Transverse colon (tissue), 4 donors: ENCODE measurements at regions not wholly inside any gene's neighbourhood (a gene's known extent, or its start where the extent isn't known, plus 50 kb on each side); places are given as distances from the start of the nearest gene placed in this dataset.

ENCODE experiments used
- DNase-seq: peaks from one replicate; pipeline ENCODE4 v3.0.0-alpha.2; 2019
- H3K27ac ChIP-seq, 4 donors: fragments of 200-600 bp; sonication (generic); 2 replicates each; pipeline ENCODE4 v1.5.1; 2016 to 2018; ENCODE audit warnings: inconsistent platforms in 4 of 4
- H3K27me3 ChIP-seq: fragments of 200-600 bp; sonication (generic); 2 replicates; pipeline ENCODE4 v1.5.1; 2017; ENCODE audit warnings: inconsistent platforms
- H3K36me3 ChIP-seq, 4 donors: fragments of 200-600 bp; sonication (generic); 2 replicates each; pipeline ENCODE4 v1.5.1; 2017 to 2019; ENCODE audit warnings: inconsistent platforms in 4 of 4
- H3K4me1 ChIP-seq, 4 donors: fragments of 200-600 bp; sonication (generic); 2 replicates each; pipeline ENCODE4 v1.5.1; 2017 to 2020; ENCODE audit warnings: inconsistent platforms in 4 of 4
- H3K4me3 ChIP-seq, 4 donors: fragments of 200-600 bp; sonication (generic); 1 replicate in 1 of 4; 2 replicates in 3 of 4; pipeline versions ENCODE4 v1.5.1 to v1.6.1; 2017 to 2019; ENCODE audit warnings: inconsistent platforms in 4 of 4
- H3K9me3 ChIP-seq, 2 donors: fragments of 200-600 bp; sonication (generic); 2 replicates each; pipeline ENCODE4 v1.5.1; 2017 to 2019; ENCODE audit warnings: inconsistent platforms in 2 of 2
- CTCF ChIP-seq, 5 experiments: fragments of 200-600 bp in 3 of 5; fragments of 450-650 bp in 2 of 5; sonication (generic) in 3 of 5; IDR thresholded peaks; 1 replicate in 2 of 5; 2 replicates in 3 of 5; pipeline ENCODE4 v1.5.1; 2016 to 2017; ENCODE audit warnings: antibody characterized with exemption in 5 of 5, inconsistent platforms in 3 of 5, mild to moderate bottlenecking in 2 of 5, moderate library complexity in 1 of 5
- EP300 ChIP-seq: sonication (generic); formaldehyde crosslinking; IDR thresholded peaks from one replicate; pipeline ENCODE4 v1.6.1; 2017; ENCODE audit warnings: antibody characterized with exemption, low read depth
- POLR2A ChIP-seq: fragments of 450-650 bp; IDR thresholded peaks from one replicate; pipeline ENCODE4 v1.6.1; 2016; ENCODE audit warnings: antibody characterized with exemption, mild to moderate bottlenecking, moderate library complexity
- POLR2AphosphoS5 ChIP-seq, 3 donors: sonication (generic); formaldehyde crosslinking; IDR thresholded peaks; one replicate each; pipeline ENCODE4 v1.6.1; 2016; ENCODE audit warnings: antibody characterized with exemption in 3 of 3
- whole genome bisulfite sequencing, 2 donors: methylation state at CpG; one replicate each; pipeline ENCODE4 v1.1.5; 2018; ENCODE audit warnings: low coverage in 1 of 2; 5-methylcytosine and 5-hydroxymethylcytosine counted together
- in situ Hi-C, 4 donors: fragments of 200-750 bp; cut with MboI; loops; one replicate each; pipeline versions ENCODE4 v1.15.0 to v1.15.1; 2017; ENCODE audit warnings: low sequenced_read_pairs in 3 of 4, low pct_ligation_motif_present in 1 of 4, low pct_unique_long_range_greater_than_20kb in 1 of 4
- intact Hi-C: fragments of 100-400 bp; cut with DNase I; formaldehyde crosslinking; loops from one replicate; pipeline ENCODE4 v1.15.1; 2023; ENCODE audit warnings: low total_unique reads

GRCh38 chr2:125106710-125107109 is 1081.6 kb downstream of the CNTNAP5 start:
- no peak overlapping the region for H3K27ac ChIP-seq
- TF ChIP-seq POLR2AphosphoS5 (IDR thresholded peaks at IDR 0.05) (no peak), CTCF (IDR thresholded peaks at IDR 0.05) (no peak), POLR2A (no peak)
- H3K36me3 ChIP-seq, result no peaks in the 10 kb centered on the region
- H3K4me1 ChIP-seq, result no peaks in the 10 kb centered on the region
- H3K9me3 ChIP-seq, result no peaks in the 10 kb centered on the region
- intact Hi-C loops (no loop called here), in situ Hi-C loops (no loop called here)
- H3K27me3 ChIP-seq, result no peaks in the 10 kb centered on the region
- DNase-seq, result no peak
- no peak overlapping the region for H3K4me3 ChIP-seq

GRCh38 chr2:125107446-125107845 is 1082.4 kb downstream of the CNTNAP5 start:
- H3K4me1 ChIP-seq, result no peaks in the 10 kb centered on the region
- no peaks in the 10 kb centered on the region for H3K27me3 ChIP-seq
- no peak overlapping the region for H3K27ac ChIP-seq
- WGBS, 2 donors, result 60 to 80% methylated on average over 1 of the region's 1 CpG
- H3K36me3 ChIP-seq, result no peaks in the 10 kb centered on the region
- no peak for TF ChIP-seq CTCF (IDR thresholded peaks at IDR 0.05)
- intact Hi-C loops (no loop called here), in situ Hi-C loops (no loop called here)
- no peaks in the 10 kb centered on the region for H3K9me3 ChIP-seq
- H3K4me3 ChIP-seq, result no peak overlapping the region
- DNase-seq, result no peak

- in situ Hi-C loops (no loop called here), intact Hi-C loops (no loop called here)
- no peak overlapping the region for H3K27ac ChIP-seq
- no peak overlapping the region for H3K4me3 ChIP-seq
- no peaks in the 10 kb centered on the region for H3K9me3 ChIP-seq
- no peaks in the 10 kb centered on the region for H3K27me3 ChIP-seq
- no peaks in the 10 kb centered on the region for H3K36me3 ChIP-seq
- DNase-seq, result no peak
- no peaks in the 10 kb centered on the region for H3K4me1 ChIP-seq
- TF ChIP-seq POLR2AphosphoS5 (IDR thresholded peaks at IDR 0.05), result no peak
- TF ChIP-seq EP300, result no peak
- no peak for TF ChIP-seq CTCF (IDR thresholded peaks at IDR 0.05)
- no peak for TF ChIP-seq POLR2A
These were observed 1083.2 kb downstream of the CNTNAP5 start for GRCh38 chr2:125108251-125108650.

GRCh38 chr2:125125902-125126301 is 1100.8 kb downstream of the CNTNAP5 start:
- TF ChIP-seq EP300 (no peak), CTCF (IDR thresholded peaks at IDR 0.05) (no peak), POLR2A (no peak)
- no peaks in the 10 kb centered on the region for H3K4me1 ChIP-seq
- no peaks in the 10 kb centered on the region for H3K27me3 ChIP-seq
- H3K36me3 ChIP-seq, result no peaks in the 10 kb centered on the region
- in situ Hi-C loops, result no loop called here
- no peak overlapping the region for H3K4me3 ChIP-seq
- H3K9me3 ChIP-seq, result no peaks in the 10 kb centered on the region
- intact Hi-C loops, result no loop called here
- no peak overlapping the region for H3K27ac ChIP-seq
- 90% methylated on average over 1 of the region's 1 CpG; no CpG with 5 or more reads in 1 of the 2 donors for WGBS, 2 donors
- DNase-seq, result no peak
